ENCODE measurements at regions not wholly inside any gene's neighbourhood (a gene's known extent, or its start where the extent isn't known, plus 50 kb on each side); places are given as distances from the start of the nearest gene placed in this dataset.

- no peak overlapping the region for H3K9ac ChIP-seq (ENCODE audit: low read length)
- no peaks in the 10 kb centered on the region for H3K27me3 ChIP-seq (ENCODE audit: control insufficient read depth, insufficient read depth, low read length)
- no peak overlapping the region for H3K27ac ChIP-seq (ENCODE audit: low read depth, low read length)
Observed at GRCh38 chr6:133156689-133157088, 84.5 kb upstream of the EYA4 start.

GRCh38 chr6:133157995-133158394 is 83.2 kb upstream of the EYA4 start:
- Histone ChIP-seq H3K27ac (ENCODE audit: low read depth, low read length) (no peak overlapping the region), H3K9ac (ENCODE audit: low read length) (no peak overlapping the region), H3K9me3 (ENCODE audit: control insufficient read depth, insufficient read depth, low read depth, low read length) (peaks cover 9% of the 10 kb centered on the region; the same call in 1 of the 2 replicates), H3K27me3 (ENCODE audit: control insufficient read depth, insufficient read depth, low read length) (no peaks in the 10 kb centered on the region), H3K4me3 (ENCODE audit: low read depth, low read length) (no peak overlapping the region), H3K36me3 (ENCODE audit: control insufficient read depth, insufficient read depth, low read length) (no peaks in the 10 kb centered on the region), H3K4me1 (ENCODE audit: control insufficient read depth, insufficient read depth, low read length) (no peaks in the 10 kb centered on the region)

More at GRCh38 chr6:133156689-133157088, 84.5 kb upstream of the EYA4 start:
- H3K4me1 ChIP-seq (ENCODE audit: control insufficient read depth, insufficient read depth, low read length): no peaks in the 10 kb centered on the region
- H3K9me3 ChIP-seq (ENCODE audit: control insufficient read depth, insufficient read depth, low read depth, low read length): peaks cover 9% of the 10 kb centered on the region; the same call in 1 of the 2 replicates
- no peak overlapping the region for H3K4me3 ChIP-seq (ENCODE audit: low read depth, low read length)
- H3K36me3 ChIP-seq (ENCODE audit: control insufficient read depth, insufficient read depth, low read length): no peaks in the 10 kb centered on the region

DNA sequence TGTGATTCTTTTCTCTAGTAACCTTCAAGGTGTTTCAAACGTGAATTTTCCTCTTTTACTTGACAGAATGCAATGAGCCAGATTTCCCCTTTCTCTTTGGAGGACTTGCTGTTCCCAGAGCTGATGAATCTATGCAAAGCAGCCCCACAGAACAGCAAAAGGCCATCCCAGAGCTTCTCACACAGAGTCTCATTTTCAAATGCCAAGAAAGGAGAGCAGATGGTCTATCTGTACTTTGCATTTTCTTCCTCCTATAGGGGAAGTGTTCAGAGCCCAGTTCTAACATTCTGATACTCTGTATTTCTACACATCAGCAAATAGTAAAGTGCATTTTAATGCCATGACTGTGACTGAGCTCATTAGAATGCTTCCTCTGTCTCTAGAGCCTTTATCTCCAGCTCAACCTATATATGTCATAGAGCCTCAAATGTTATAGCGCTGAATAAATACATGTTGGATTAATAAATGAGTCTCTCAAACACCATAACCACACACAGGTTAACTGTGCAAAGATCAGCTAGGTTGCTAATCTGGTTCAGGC is 81.8 kb upstream of the EYA4 start:
- H3K4me1 ChIP-seq (ENCODE audit: control insufficient read depth, insufficient read depth, low read length): no peaks in the 10 kb centered on the region
- peaks cover 8% of the 10 kb centered on the region; the same call in 1 of the 2 replicates for H3K9me3 ChIP-seq (ENCODE audit: control insufficient read depth, insufficient read depth, low read depth, low read length)
- no peaks in the 10 kb centered on the region for H3K27me3 ChIP-seq (ENCODE audit: control insufficient read depth, insufficient read depth, low read length)
- H3K4me3 ChIP-seq (ENCODE audit: low read depth, low read length): no peak overlapping the region
- H3K36me3 ChIP-seq (ENCODE audit: control insufficient read depth, insufficient read depth, low read length): no peaks in the 10 kb centered on the region
- H3K27ac ChIP-seq (ENCODE audit: low read depth, low read length): no peak overlapping the region
- H3K9ac ChIP-seq (ENCODE audit: low read length): no peak overlapping the region

GRCh38 chr6:133160536-133160935 is 80.6 kb upstream of the EYA4 start:
- Histone ChIP-seq H3K4me3 (ENCODE audit: low read depth, low read length) (no peak overlapping the region), H3K36me3 (ENCODE audit: control insufficient read depth, insufficient read depth, low read length) (no peaks in the 10 kb centered on the region), H3K27ac (ENCODE audit: low read depth, low read length) (no peak overlapping the region), H3K27me3 (ENCODE audit: control insufficient read depth, insufficient read depth, low read length) (no peaks in the 10 kb centered on the region), H3K9me3 (ENCODE audit: control insufficient read depth, insufficient read depth, low read depth, low read length) (no peaks in the 10 kb centered on the region), H3K4me1 (ENCODE audit: control insufficient read depth, insufficient read depth, low read length) (no peaks in the 10 kb centered on the region), H3K9ac (ENCODE audit: low read length) (no peak overlapping the region)

- H3K4me3 ChIP-seq (ENCODE audit: low read depth, low read length): no peak overlapping the region
Observed at GRCh38 chr6:133165235-133165634, 75.9 kb upstream of the EYA4 start.

DNA sequence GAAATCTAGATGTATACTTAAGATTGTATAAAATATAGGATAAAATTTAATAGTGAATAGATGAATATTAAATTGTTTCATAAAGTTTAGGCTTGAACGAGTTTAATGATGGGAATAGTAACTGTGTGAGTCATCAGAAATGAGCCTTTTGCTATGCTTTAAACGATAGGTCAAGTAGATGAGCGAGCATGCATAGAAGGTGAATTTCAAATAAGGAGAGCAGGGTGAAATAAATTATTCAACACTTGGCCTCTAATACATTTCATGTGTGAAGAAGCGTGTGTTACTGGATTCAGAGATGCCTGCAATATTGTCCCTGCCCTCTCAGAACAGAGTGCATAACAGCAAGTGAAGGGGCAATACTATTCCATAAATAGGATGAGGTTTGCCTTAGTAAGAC is 74.4 kb upstream of the EYA4 start:
- H3K4me3 ChIP-seq (ENCODE audit: low read depth, low read length): no peak overlapping the region
- peaks cover 9% of the 10 kb centered on the region; the same call in 1 of the 2 replicates for H3K4me1 ChIP-seq (ENCODE audit: control insufficient read depth, insufficient read depth, low read length)
- no peaks in the 10 kb centered on the region for H3K9me3 ChIP-seq (ENCODE audit: control insufficient read depth, insufficient read depth, low read depth, low read length)
- no peak overlapping the region for H3K9ac ChIP-seq (ENCODE audit: low read length)
- H3K27ac ChIP-seq (ENCODE audit: low read depth, low read length): no peak overlapping the region
- H3K27me3 ChIP-seq (ENCODE audit: control insufficient read depth, insufficient read depth, low read length): no peaks in the 10 kb centered on the region
- no peaks in the 10 kb centered on the region for H3K36me3 ChIP-seq (ENCODE audit: control insufficient read depth, insufficient read depth, low read length)

More at GRCh38 chr6:133165235-133165634, 75.9 kb upstream of the EYA4 start:
- no peak overlapping the region for H3K27ac ChIP-seq (ENCODE audit: low read depth, low read length)
- peaks cover 9% of the 10 kb centered on the region; the same call in 1 of the 2 replicates for H3K4me1 ChIP-seq (ENCODE audit: control insufficient read depth, insufficient read depth, low read length)
- H3K9ac ChIP-seq (ENCODE audit: low read length): no peak overlapping the region
- no peaks in the 10 kb centered on the region for H3K9me3 ChIP-seq (ENCODE audit: control insufficient read depth, insufficient read depth, low read depth, low read length)
- H3K27me3 ChIP-seq (ENCODE audit: control insufficient read depth, insufficient read depth, low read length): no peaks in the 10 kb centered on the region
- no peaks in the 10 kb centered on the region for H3K36me3 ChIP-seq (ENCODE audit: control insufficient read depth, insufficient read depth, low read length)

DNA sequence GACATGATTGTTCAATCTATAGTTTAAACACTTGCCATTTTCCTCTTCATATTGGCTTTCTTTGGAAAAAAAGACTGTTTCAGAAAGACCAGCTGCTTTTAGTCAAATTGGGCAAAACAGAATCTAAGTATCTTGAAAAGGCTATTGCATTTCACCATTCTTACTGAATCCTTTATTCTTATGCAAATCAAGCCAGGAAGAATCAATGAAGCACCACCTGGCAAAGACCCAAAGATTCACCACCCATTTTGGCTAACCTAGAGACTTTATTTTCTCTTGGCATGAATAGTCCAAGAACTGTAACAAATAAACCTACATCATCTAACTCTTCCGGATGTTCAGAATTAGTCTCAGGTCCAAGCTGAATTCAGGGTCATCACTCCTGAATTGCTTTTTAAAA is 71.3 kb upstream of the EYA4 start:
- no peak overlapping the region for H3K27ac ChIP-seq (ENCODE audit: low read depth, low read length)
- H3K4me1 ChIP-seq (ENCODE audit: control insufficient read depth, insufficient read depth, low read length): peaks cover 9% of the 10 kb centered on the region; the same call in 1 of the 2 replicates
- no peak overlapping the region for H3K9ac ChIP-seq (ENCODE audit: low read length)
- no peaks in the 10 kb centered on the region for H3K27me3 ChIP-seq (ENCODE audit: control insufficient read depth, insufficient read depth, low read length)
- H3K4me3 ChIP-seq (ENCODE audit: low read depth, low read length): no peak overlapping the region
- H3K36me3 ChIP-seq (ENCODE audit: control insufficient read depth, insufficient read depth, low read length): no peaks in the 10 kb centered on the region
- peaks cover 11% of the 10 kb centered on the region; the same call in 1 of the 2 replicates for H3K9me3 ChIP-seq (ENCODE audit: control insufficient read depth, insufficient read depth, low read depth, low read length)

DNA sequence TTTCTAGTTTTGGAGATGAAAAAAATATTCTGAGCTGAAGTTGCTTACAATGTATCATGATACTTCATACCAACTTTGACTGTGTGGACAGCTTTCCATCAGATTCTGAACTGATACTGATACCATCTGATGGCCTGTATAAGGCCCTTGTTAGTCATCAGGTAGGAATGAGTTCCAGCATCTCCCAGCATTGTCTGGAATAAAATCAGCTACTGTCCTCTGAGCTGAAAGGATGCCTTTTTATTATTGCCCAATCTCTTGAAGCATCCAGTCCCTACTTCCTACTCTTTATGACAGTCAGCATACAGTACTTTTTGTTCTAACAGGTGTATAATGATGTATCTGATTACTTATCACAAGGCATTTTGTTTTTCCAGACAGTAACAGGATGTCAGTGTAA is 70.6 kb upstream of the EYA4 start:
- Histone ChIP-seq H3K27me3 (ENCODE audit: control insufficient read depth, insufficient read depth, low read length) (no peaks in the 10 kb centered on the region), H3K9me3 (ENCODE audit: control insufficient read depth, insufficient read depth, low read depth, low read length) (peaks cover 11% of the 10 kb centered on the region; the same call in 1 of the 2 replicates), H3K9ac (ENCODE audit: low read length) (no peak overlapping the region), H3K36me3 (ENCODE audit: control insufficient read depth, insufficient read depth, low read length) (no peaks in the 10 kb centered on the region), H3K4me1 (ENCODE audit: control insufficient read depth, insufficient read depth, low read length) (peaks cover 9% of the 10 kb centered on the region; the same call in 1 of the 2 replicates), H3K27ac (ENCODE audit: low read depth, low read length) (no peak overlapping the region), H3K4me3 (ENCODE audit: low read depth, low read length) (no peak overlapping the region)

- Histone ChIP-seq H3K9me3 (ENCODE audit: control insufficient read depth, insufficient read depth, low read depth, low read length) (peaks cover 11% of the 10 kb centered on the region; the same call in 1 of the 2 replicates), H3K27me3 (ENCODE audit: control insufficient read depth, insufficient read depth, low read length) (no peaks in the 10 kb centered on the region), H3K4me1 (ENCODE audit: control insufficient read depth, insufficient read depth, low read length) (peaks cover 9% of the 10 kb centered on the region; the same call in 1 of the 2 replicates), H3K4me3 (ENCODE audit: low read depth, low read length) (no peak overlapping the region), H3K9ac (ENCODE audit: low read length) (no peak overlapping the region), H3K36me3 (ENCODE audit: control insufficient read depth, insufficient read depth, low read length) (no peaks in the 10 kb centered on the region), H3K27ac (ENCODE audit: low read depth, low read length) (no peak overlapping the region)
Observed at GRCh38 chr6:133171989-133172604, 69.1 kb upstream of the EYA4 start.

DNA sequence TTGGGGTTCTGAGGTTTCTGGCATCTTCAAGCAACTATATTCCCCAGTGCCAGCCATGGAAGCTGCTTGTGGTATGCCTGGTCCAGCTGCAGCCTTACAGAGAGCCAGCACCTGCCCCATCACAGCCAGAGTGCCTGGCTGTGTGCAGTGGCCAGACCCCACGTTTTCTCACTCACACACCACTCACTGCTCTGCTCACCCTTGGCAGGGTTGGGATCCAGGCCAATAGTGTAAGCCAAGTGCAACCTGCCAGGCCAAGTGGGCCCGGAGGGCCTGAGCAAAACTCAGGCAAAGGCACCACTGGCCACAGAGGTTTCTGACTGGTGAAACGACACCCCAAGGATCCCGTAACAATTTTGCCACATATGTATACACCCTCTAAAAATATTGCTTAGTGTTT is 67.9 kb upstream of the EYA4 start:
- H3K4me3 ChIP-seq (ENCODE audit: low read depth, low read length): no peak overlapping the region
- H3K9me3 ChIP-seq (ENCODE audit: control insufficient read depth, insufficient read depth, low read depth, low read length): peaks cover 11% of the 10 kb centered on the region; the same call in 1 of the 2 replicates
- H3K9ac ChIP-seq (ENCODE audit: low read length): no peak overlapping the region
- H3K27ac ChIP-seq (ENCODE audit: low read depth, low read length): no peak overlapping the region
- no peaks in the 10 kb centered on the region for H3K36me3 ChIP-seq (ENCODE audit: control insufficient read depth, insufficient read depth, low read length)
- peaks cover 9% of the 10 kb centered on the region; the same call in 1 of the 2 replicates for H3K4me1 ChIP-seq (ENCODE audit: control insufficient read depth, insufficient read depth, low read length)
- no peaks in the 10 kb centered on the region for H3K27me3 ChIP-seq (ENCODE audit: control insufficient read depth, insufficient read depth, low read length)

- no peaks in the 10 kb centered on the region for H3K36me3 ChIP-seq (ENCODE audit: control insufficient read depth, insufficient read depth, low read length)
- no peak overlapping the region for H3K9ac ChIP-seq (ENCODE audit: low read length)
Observed at GRCh38 chr6:133179481-133179880, 61.7 kb upstream of the EYA4 start.

More at GRCh38 chr6:133179481-133179880, 61.7 kb upstream of the EYA4 start:
- Histone ChIP-seq H3K9me3 (ENCODE audit: control insufficient read depth, insufficient read depth, low read depth, low read length) (no peaks in the 10 kb centered on the region), H3K4me1 (ENCODE audit: control insufficient read depth, insufficient read depth, low read length) (no peaks in the 10 kb centered on the region), H3K27ac (ENCODE audit: low read depth, low read length) (no peak overlapping the region), H3K27me3 (ENCODE audit: control insufficient read depth, insufficient read depth, low read length) (no peaks in the 10 kb centered on the region), H3K4me3 (ENCODE audit: low read depth, low read length) (no peak overlapping the region)

All from HUES6 (cell line).